Left renal pelvis (tissue), 4 donors: ENCODE measurements at regions not wholly inside any gene's neighbourhood (a gene's known extent, or its start where the extent isn't known, plus 50 kb on each side); places are given as distances from the start of the nearest gene placed in this dataset.
A peak's percentile ranks its signal among the peaks of the same experiment; 100 is the strongest.
"Not testable (repeated sequence)": the region's sequence is repeated elsewhere in the genome, so short reads cannot be mapped to it uniquely, and the experiment has no call there.

Experiments used
- DNase-seq, 4 donors: peaks; one replicate each; pipeline ENCODE4 v3.0.0-alpha.2; 2013; ENCODE audit warnings: low read depth in 4 of 4, low spot score in 3 of 4

DNA sequence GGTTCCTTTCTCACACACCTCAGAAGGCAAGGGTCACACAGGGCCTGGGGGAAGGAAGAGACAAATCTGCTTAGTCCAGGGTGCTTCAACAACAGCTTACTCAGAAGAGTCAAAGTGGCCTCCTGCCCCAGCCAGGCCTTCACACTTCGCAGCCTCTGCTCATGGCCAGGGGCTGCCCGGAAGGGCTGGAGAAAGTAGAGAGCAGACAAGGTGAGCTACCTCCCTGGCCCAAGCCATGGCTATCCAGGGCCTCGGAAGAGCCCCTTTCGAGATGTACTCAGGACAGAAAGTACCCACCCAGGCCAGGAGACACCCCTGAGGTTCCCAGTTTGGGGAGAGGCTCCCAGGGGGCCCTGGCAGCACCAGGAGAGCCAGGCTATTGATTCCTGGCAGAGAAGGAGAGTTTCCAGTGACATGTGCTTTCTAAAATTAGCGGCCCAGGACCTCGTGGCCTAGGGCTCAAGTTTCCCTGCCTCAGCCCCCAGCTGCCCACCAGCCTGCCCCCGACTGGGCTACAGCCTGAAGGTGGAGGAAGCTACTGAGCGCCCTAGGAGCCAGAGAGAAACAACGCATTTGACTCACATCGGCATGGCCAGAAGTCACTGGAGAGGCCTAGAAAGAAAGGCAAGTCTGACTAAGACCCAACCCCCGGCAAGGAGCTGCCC is 533.2 kb downstream of the TP53TG3F start:
- DNase-seq: not testable (repeated sequence)

DNA sequence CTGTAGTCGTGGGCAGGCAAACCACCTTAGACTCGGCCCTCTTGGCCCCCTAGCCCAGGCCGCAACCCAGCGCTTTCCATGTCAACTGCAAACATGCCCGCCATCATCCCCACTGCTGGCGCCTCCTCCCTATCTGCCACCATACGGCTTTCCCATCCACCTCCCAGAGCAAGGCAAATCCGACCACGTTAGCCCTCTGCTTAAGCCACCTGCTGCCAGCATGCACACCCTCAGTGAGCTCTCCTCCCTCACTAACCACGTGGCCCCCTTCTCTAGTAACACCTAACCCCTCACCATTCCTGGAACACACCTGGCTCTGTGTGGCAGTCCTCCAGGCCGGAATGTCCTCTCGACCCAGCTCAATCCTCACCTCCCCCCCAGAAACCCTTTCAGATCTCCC is 534.8 kb downstream of the TP53TG3F start:
- DNase-seq: not testable (repeated sequence)

DNA sequence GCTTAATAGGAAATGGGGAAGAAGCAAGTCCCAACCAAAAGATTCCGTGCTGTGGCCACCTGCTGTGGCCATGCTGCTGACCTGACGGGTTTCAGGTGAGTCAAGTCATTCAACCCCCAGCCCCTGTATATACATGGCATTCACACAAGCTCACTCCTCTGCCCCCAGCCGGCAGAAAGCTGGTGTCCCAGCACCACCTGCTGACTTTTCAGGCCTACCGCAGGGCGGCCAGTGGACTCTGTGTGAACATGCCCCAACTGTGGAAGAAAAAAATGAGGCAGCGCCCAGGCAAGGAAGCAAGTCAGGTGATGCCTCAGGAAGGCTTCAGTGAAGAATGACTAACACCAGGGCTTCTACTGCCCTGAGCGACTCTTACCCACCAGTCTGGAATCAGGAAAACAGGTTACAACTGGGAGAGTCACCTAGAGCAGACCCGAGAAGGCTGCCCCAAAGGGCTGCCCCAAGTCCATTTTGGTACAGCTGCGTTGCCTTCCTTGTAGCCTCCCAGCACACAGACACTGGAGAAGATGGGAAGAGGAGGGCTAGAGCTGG is 536.5 kb downstream of the TP53TG3F start:
- not testable (repeated sequence) for DNase-seq

DNA sequence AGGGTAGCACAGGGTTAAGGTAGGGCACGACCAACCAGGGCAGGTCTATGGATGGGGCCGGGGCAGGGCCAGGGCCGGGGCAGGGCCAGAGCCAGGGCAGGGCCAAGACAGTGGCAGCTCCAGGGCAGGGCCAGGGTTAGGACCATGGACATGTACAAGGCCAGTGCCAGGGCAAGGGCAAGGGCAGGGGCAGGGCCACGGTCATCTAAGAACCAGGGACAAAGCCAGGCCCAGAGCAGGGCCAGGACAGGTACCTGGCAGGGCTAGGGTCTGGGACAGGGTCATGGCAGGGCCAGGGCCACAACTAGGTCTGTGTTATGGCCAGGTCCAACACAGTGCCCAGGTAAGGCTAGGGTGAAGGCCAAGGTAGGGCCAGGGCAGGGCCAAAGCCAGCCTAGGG is 541.8 kb downstream of the TP53TG3F start:
- DNase-seq: not testable (repeated sequence)

DNA sequence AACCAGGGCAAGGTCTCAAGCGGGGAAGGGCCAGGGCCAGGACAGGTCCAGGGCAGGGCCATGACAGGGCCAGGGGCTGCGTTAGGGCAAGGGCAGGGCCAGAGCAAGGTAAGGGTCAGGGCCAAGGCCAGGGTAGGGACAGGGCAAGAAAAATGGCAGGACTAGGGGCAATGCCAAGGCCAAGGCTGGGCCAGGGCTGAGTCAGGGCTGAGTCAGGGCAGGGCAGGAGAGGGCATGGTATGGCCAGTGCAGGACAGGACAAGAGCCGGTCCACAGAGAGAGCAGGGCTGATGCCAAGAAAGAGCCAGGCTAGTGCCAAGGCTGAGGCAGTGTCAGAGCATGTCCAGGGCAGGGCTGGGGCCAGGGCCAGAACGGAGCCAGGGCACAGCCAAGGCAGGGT is 542.5 kb downstream of the TP53TG3F start:
- DNase-seq: not testable (repeated sequence)

DNA sequence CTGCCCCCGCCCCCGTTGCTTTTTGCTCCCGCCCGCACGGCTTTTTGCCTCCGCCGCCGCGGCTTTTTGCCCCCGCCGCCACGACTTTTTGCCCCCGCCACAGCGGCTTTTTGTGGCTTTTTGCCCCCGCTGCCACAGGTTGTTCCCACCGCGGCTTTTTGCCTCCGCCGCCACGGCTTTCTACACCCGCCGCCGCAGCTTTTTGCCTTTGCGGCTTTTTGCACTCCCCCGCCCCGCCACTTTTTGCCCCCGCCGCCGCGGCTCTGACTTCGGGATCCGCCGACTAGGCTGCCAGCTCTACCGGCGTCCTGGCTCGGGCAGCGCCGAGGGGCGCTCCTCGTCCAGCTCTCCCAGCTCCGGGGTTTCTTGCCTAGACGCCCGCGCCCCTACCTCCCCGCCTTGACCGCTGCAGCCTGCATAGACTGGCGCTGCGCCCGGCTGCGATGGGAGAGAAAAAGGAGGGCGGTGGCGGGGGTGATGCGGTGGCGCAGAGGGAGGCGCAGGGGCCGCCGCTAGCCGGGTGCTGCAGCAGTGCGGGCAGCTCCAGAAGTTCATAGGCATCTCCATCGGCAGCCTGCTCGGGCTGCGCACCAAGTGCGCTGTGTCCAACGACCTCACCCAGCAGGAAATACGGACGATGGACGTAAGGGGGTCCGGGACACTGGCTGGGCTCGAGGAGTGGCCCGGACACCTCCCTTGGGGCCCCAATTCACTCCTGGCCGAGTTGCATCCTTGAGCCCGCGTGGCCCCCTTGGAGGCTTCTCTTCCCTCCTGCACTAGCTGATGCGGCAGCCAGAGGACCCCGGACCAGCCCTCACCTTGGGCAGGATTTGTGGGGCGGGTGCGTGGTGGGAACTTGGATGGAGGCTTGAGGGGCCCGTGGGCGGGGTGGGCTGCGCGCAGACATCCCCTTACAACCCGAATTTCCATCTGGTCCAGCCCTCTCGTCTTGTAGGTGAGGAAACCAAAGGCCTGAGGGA is 555.7 kb downstream of the TP53TG3F start:
- not testable (repeated sequence) for DNase-seq

DNA sequence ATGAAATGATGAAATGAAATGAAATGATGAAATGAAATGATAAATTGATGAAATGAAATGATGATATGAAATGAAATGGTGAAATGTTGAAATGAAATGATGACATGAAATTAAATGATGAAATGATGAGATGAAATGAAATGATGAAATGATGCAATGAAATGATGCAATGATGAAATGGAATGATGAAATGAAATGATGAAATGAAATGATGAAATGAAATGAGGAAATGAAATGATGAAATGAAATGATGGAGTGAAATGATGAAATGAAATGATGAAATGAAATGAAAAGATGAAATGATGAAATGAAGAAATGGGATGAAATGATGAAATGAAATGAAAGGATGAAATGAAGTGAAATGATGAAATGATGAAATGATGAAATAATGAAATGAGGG is 558.9 kb downstream of the TP53TG3F start:
- DNase-seq: not testable (repeated sequence)

DNA sequence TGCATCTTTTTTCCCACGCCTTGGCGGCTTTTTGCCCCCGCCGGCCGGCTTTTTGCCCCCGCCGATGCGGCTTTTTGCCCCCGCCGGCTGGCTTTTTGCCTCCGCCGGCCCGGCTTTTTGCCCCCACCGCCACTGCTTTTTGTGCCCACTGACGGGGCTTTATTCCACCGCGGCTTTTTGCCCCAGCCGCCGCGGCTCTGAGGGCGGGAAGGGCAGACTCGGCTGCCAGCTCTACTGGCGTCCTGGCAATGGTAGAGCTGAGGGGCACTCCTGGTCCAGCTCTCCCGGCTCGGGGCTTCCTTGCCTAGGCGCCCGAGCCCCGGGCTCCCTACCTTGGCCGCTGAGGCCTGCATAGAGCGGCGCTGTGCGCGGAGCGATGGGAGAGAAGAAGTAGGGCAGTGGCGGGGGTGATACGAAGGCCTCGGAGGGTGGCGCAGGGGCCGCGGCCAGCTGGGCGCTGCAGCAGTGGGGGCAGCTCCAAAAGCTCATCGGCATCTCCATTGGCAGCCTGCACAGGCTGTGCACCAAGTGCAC is 591.4 kb downstream of the TP53TG3F start:
- no peak for DNase-seq

DNA sequence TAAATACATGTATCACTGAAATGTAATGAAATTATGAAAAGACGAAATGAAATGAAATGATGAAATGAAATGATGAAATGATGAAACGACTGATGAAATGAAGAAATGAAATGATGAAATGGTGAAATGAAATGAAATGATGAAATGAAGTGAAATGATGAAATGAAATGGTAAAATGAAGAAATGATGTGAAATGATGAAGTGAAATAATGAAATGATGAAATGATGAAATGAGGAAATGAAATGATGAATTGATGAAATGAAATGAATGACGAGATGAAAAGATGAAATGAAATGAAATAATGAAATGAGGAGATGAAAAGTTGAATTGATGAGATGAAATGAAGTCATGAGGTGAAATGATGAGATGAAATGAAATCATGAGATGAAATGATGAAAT is 594.7 kb downstream of the TP53TG3F start:
- DNase-seq: no peak

DNA sequence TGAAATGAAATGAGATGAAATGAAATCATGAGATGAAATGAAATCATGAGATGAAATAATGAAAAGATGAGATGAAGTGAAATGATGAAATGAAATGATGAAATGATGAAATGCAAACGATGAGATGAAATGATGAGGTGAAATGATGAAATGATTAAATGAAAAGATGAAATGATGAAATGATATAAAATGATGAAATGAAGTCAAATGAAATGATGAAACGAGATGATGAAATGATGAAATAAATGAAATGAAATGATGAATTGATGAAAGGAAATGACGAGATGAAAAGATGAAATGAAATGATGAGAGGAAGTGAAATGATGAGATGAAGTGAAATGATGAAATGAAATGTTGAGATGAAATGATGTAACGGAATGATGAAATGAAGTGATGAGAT is 595.6 kb downstream of the TP53TG3F start:
- no peak for DNase-seq

DNA sequence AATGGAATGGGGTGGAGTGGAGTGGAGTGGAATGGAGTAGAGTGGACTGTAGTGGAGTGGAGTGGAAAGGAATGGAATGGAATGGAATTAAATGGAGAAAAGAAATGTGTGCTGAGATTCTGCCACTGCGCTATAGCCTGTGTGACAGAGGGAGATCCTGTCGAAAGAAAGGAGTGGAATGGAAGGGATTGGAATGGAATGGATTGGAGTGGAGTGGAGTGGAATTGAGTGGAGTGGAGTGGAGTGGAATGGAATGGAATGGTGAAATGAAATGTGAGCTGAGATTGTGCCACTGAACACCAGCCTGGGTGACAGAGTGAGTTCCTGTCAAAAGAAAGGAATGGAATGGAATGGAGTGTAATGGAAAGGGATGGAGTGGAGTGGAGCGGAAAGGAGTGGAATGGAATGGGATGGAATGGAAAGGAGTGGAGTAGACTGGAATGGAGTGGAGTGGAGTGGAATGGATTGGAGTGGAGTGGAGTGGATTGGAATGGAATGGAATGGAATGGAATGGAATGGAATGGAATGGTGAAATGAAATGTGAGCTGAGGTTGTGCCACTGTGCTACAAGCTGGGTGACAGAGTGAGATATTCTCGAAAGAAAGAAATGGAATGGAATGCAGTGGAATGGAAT is 603.3 kb downstream of the TP53TG3F start:
- not testable (repeated sequence) for DNase-seq

DNA sequence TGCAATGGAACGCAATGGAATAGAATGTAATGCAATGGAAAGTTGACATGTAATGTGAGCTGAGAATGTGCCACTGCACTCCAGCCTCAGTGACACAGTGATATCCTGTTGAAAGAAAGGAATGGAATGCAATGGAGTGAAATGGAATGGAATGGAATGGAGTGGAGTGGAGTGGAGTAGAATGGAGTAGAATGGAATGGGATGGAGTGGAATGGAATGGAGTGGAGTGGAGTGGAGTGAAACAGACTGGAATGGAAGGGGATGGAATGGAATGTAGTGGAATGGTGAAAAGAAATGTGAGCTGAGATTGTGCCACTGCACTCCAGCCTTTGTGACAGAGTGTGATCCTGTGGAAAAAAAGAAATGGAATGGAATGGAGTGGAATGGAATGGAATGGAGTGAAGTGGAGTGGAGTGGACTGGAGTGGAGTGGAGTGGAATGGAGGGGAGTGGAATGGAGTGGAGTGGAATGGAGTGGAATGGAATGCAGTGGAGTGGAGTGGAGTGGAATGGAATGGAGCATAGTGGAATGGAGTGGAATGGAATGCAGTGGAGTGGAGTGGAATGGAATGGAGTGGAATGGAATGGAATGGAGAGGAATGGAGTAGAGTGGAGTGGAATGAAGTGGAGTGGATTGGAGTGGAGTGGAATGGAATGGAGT is 604.2 kb downstream of the TP53TG3F start:
- not testable (repeated sequence) for DNase-seq

DNA sequence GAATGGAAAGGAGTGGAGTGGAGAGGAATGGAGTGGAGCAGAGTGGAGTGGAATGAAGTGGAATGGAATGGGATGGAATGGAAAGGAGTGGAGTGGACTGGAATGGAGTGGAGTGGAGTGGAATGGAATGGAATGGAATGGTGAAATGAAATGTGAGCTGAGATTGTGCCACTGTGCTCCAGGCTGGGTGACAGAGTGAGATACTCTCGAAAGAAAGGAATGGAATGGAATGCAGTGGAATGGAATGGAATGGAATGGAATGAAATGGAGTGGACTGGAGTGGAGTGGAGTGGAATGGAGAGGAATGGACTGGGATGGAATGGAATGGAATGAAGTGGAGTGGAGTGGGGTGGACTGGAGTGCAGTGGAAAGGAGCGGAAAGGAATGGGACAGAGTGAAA is 605.2 kb downstream of the TP53TG3F start:
- not testable (repeated sequence) for DNase-seq

DNA sequence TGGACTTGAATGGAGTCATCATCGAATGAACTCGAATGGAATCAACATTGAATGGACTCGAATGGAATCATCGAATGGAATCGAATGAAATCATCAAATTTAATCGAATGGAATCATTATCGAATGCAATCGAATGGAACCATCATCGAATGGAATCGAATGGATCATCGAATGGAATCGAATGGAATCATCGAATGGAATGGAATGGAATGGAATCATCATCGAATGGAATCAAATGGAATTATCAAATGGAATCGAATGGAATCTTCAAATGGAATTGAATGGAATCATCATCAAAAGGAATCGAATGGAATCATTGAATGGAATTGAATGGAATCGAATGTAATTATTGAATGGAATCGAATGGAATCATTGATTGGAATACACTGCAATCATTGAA is 610.3 kb downstream of the TP53TG3F start:
- not testable (repeated sequence) for DNase-seq

DNA sequence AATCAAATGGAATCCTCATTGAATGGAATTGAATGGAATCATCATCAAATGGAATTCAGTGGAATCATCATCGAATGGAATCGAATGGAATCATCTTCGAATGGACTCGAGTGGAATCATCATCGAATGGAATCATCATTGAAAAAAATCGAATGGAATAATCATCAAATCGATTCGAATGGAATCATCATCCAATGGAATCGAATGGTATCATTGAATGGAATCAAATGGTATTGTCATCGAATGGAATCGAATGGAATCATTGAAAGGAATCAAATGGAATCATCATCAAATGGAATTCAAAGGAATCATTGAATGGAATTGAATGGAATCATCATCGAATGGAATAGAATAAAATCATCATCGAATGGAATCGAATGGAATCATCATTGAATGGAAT is 619.3 kb downstream of the TP53TG3F start:
- peak in 3 of 4 donors; percentile 12 to 63 (median 51) for DNase-seq

DNA sequence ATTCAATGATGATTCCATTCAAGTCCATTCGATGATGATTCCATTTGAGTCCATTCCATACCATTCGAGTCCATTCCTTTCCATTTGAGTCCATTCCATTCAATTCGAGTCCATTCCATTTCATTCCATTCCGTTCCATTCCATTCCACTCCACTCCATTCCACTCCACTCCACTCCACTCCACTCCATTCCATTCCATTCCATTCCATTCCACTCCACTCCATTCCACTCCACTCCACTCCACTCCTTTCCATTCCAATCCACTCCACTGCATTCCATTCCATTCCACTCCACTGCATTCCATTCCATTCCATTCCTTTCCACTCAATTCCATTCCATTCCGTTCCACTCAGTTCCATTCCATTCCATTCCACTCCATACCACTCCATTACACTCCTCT is 625.6 kb downstream of the TP53TG3F start:
- DNase-seq: not testable (repeated sequence)

DNA sequence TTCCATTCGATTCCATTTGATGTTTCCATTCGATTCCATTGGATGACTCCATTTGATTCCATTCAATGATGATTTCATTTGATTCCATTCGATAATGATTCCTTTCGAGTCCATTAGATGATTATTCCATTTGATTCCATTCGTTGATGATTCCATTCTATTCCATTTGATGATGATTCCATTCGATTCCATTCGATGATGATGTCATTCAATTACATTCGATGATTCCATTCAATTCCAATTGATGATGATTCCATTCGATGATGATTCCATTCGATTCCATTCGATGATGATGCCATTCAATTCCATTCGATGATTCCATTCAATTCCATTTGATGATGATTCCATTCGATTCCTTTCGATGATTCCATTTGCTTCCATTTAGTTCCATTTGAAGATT is 635.6 kb downstream of the TP53TG3F start:
- not testable (repeated sequence) for DNase-seq

DNA sequence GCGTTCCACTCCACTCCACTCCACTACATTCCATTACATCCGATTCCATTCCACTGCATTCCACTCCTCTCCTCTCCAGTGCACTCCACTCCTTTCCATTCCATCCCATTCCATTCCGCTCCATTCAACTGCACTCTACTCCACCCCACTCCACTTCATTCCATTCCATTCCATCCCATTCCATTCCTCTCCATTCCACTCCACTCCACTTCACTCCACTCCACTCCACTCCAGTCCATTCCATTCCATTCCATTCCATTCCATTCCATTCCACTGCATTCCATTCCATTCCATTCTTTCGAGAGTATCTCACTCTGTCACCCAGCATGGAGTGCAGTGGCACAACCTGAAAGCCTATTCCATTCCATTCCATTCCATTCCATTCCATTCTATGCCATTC is 637.5 kb downstream of the TP53TG3F start:
- not testable (repeated sequence) for DNase-seq

DNA sequence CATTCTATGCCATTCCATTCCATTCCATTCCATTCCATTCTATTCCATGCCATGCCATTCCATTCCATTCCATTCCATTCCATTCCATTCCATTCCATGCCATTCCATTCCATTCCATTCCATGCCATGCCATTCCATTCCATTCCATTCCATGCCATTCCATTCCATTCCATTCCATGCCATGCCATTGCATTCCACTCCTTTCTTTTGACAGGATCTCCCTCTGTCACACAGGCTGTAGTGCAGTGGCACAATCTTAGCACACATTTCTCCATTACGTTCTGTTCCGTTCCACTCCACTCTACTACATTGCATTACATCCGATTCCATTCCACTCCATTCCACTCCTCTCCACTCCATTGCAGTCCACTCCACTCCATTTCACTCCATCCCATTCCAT is 637.9 kb downstream of the TP53TG3F start:
- DNase-seq: not testable (repeated sequence)

DNA sequence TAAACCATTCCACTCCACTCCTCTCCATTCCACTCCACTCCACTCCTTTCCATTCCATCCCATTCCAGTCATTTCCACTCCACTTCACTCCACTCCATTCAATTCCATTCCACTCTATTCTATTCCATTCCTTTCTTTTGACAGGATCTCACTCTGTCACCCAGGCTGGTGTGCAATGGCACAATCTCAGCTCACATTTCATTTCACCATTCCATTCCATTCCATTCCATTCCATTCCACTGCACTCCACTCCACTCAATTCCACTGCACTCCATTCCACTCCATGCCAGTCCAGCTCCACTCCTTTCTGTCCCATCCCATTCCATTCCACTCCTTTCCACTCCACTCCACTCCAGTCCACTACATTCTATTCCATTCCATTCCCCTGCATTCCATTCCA is 638.6 kb downstream of the TP53TG3F start:
- DNase-seq: not testable (repeated sequence)
